ENCODE measurements at regions not wholly inside any gene's neighbourhood (a gene's known extent, or its start where the extent isn't known, plus 50 kb on each side); places are given as distances from the start of the nearest gene placed in this dataset.

DNA sequence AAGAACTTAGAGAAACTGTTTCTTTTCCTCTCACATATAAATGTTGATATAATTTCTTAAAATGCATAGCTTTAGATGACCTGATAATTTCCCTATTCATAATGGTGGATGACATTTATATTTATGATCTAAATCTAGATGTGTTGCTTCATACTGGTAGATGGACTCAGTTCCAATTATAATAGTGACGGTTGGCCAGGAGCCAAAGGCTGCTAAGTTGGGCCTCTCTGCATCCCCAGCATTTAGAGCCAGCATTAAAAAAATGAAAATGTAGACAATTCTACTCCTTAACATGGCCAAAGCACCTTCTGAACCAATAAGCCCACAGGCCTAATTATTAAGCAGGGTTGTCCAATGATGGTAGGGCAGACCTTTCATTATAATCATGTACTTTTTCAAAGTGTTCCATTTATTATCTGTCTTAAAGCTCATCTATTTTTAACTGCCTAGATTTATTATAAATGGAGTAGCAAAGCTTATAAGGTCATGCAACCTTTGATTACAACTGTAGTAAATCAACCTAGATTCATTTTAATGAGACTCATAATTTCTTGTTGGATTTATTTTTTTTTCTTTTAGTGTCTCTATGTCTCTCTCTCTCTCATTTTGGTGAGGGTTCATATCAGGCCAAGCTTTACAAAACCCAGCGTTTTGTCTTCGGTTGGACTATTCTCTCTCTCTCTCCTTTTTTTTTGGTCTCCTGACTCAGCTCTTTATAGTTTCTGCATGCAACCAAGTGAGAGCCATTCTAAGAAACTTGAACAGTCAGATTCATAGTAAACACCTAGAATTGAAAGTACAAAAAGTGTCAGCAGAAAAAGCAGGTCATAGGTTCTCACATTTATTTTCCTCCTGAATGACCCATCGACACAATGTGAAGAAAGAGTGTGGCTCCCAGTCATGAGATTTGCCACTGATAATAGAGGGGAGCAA, 2016.1 kb upstream of the PIK3C3 start:
- DNase-seq (ENCODE audit: extremely low read depth, insufficient read length) = no peak
- H3K27me3 ChIP-seq (replicated peaks; ENCODE audit: control insufficient read depth, insufficient read depth, low read length) = no peaks in the 10 kb centered on the region
- H3K4me3 ChIP-seq (replicated peaks; ENCODE audit: low read depth, low read length) = no peak overlapping the region
- TF ChIP-seq, protein P1, sequence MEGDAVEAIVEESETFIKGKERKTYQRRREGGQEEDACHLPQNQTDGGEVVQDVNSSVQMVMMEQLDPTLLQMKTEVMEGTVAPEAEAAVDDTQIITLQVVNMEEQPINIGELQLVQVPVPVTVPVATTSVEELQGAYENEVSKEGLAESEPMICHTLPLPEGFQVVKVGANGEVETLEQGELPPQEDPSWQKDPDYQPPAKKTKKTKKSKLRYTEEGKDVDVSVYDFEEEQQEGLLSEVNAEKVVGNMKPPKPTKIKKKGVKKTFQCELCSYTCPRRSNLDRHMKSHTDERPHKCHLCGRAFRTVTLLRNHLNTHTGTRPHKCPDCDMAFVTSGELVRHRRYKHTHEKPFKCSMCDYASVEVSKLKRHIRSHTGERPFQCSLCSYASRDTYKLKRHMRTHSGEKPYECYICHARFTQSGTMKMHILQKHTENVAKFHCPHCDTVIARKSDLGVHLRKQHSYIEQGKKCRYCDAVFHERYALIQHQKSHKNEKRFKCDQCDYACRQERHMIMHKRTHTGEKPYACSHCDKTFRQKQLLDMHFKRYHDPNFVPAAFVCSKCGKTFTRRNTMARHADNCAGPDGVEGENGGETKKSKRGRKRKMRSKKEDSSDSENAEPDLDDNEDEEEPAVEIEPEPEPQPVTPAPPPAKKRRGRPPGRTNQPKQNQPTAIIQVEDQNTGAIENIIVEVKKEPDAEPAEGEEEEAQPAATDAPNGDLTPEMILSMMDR (IDR thresholded peaks at IDR 0.05; ENCODE audit: insufficient read depth, low read length, poor library complexity, severe bottlenecking) = no peak
- H3K36me3 ChIP-seq (ENCODE audit: control insufficient read depth, insufficient read depth, low read length) = no peaks in the 10 kb centered on the region

DNA sequence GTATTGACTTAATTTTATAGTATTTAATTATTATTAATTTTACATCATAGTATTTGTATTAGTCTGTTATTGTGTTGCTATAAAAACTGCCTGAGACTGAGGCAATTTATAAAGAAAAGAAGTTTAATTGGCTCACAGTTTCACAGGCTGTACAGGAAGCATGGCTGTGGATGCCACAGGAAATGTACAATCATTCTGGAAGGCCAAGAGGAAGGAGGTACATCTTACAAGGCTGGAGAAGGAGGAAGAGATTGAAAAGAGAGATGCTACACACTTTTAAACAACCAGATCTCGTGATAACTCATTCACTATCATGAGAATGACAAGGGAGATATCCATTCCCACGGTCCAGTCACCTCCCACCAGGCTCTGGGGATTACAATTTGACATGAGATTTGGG, 2019.4 kb upstream of the PIK3C3 start:
- no peak for DNase-seq (ENCODE audit: extremely low read depth, insufficient read length)
- no peaks in the 10 kb centered on the region for H3K36me3 ChIP-seq (ENCODE audit: control insufficient read depth, insufficient read depth, low read length)
- H3K27me3 ChIP-seq (replicated peaks; ENCODE audit: control insufficient read depth, insufficient read depth, low read length) = no peaks in the 10 kb centered on the region
- TF ChIP-seq, protein P1 (IDR thresholded peaks at IDR 0.05; ENCODE audit: insufficient read depth, low read length, poor library complexity, severe bottlenecking) = no peak
- no peak overlapping the region for H3K4me3 ChIP-seq (replicated peaks; ENCODE audit: low read depth, low read length)

DNA sequence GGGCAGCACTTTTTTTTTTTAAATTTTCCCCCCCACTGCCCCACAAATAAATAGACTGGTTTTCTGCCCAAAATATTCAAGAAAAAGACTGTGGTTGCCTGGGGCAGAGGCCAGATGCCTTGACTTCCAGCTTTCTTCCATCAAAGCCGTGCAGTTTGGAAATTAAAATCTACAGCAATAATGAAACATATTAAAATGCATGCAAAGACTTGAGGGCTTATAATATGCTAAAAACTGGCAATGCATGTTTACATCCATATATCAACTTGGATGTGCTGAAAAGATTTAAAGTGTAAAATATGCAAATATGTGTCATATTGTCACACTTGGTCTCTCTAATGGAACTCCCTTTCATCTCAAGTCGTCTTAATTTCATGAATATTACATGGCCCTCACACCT, 2036.2 kb upstream of the PIK3C3 start:
- H3K36me3 ChIP-seq (ENCODE audit: control insufficient read depth, insufficient read depth, low read length) = no peaks in the 10 kb centered on the region
- no peak overlapping the region for H3K4me3 ChIP-seq (replicated peaks; ENCODE audit: low read depth, low read length)
- TF ChIP-seq, protein P1 (IDR thresholded peaks at IDR 0.05; ENCODE audit: insufficient read depth, low read length, poor library complexity, severe bottlenecking) = no peak
- no peaks in the 10 kb centered on the region for H3K27me3 ChIP-seq (replicated peaks; ENCODE audit: control insufficient read depth, insufficient read depth, low read length)
- no peak for DNase-seq (ENCODE audit: extremely low read depth, insufficient read length)

DNA sequence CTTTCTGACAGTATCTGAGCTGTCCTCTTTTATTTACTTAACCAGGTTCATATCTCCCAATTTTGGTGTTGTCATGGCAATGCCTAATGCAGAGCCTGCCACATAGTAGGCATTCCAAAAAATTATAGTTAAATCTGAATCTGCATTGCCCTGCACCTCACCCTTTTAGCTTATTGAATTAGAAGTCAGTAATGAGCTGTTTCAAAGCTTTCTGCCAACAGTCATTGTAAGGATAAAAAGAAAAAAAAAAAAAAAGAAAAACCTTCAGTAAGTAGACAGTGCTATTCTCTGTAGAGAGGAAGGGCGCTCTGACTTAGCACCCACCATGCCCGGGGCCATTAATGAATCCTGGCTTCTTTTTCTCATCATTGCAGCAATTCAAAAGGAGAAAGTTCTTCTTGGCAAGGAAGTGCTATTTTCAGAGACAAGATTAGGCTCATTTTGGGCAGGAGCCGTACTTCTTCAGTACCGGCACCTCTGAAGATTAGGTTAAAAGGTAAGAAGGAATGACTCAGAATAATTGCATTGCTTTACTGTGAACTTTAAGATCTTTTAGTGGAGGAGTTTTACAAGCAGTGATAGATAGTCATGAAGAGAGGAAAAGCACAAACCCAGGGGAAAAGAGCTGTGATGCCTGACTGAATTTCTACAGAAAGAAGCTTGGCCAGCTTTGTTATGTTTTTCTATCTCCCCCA, 2041.2 kb upstream of the PIK3C3 start:
- H3K36me3 ChIP-seq (ENCODE audit: control insufficient read depth, insufficient read depth, low read length) = no peaks in the 10 kb centered on the region
- no peak for DNase-seq (ENCODE audit: extremely low read depth, insufficient read length)
- H3K27me3 ChIP-seq (replicated peaks; ENCODE audit: control insufficient read depth, insufficient read depth, low read length) = no peaks in the 10 kb centered on the region
- H3K4me3 ChIP-seq (replicated peaks; ENCODE audit: low read depth, low read length) = no peak overlapping the region
- TF ChIP-seq, protein P1 (IDR thresholded peaks at IDR 0.05; ENCODE audit: insufficient read depth, low read length, poor library complexity, severe bottlenecking) = no peak

DNA sequence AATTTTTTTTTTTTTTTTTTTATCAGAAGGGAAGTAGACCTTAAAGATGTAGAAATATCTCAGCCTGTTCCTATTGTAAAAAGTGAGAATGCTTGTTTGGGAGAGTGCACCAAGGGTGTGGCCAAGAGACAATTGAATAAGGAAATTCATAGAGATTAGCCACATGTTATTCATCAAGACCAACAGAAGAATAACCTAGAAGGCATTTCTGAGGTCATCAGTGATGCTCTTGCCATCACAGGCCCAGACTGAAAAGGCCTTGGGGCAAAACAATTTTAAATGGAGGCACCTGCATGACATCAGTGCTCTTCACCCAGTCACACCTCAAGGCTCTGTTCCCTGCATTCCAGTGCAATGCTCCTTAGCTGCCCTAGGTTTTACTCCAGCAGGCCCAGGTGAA, 2043.3 kb upstream of the PIK3C3 start:
- Histone ChIP-seq H3K27me3 (replicated peaks; ENCODE audit: control insufficient read depth, insufficient read depth, low read length) (no peaks in the 10 kb centered on the region), H3K4me3 (replicated peaks; ENCODE audit: low read depth, low read length) (no peak overlapping the region), H3K36me3 (ENCODE audit: control insufficient read depth, insufficient read depth, low read length) (no peaks in the 10 kb centered on the region)
- DNase-seq (ENCODE audit: extremely low read depth, insufficient read length) = no peak
- TF ChIP-seq, protein P1 (IDR thresholded peaks at IDR 0.05; ENCODE audit: insufficient read depth, low read length, poor library complexity, severe bottlenecking) = no peak

All from GM06990 (cell line).